RWPE1 (cell line): ENCODE measurements at regions not wholly inside any gene's neighbourhood (a gene's known extent, or its start where the extent isn't known, plus 50 kb on each side); places are given as distances from the start of the nearest gene placed in this dataset.

Experiments
- CTCF ChIA-PET: fragments of 350-600 bp; sonication (Branson Sonifier 250); formaldehyde crosslinking; extraction: SDS; loops from one replicate; lab custom pipeline; 2021; lab: Yijun Ruan, JAX
- POLR2A ChIA-PET: fragments of 400-600 bp; formaldehyde crosslinking; extraction: SDS; loops from one replicate; lab custom pipeline; 2020; ENCODE audit warnings: antibody characterized with exemption; ENCODE audit not compliant: low non-redundant PET; lab: Yijun Ruan, JAX
- DNase-seq: peaks from one replicate; pipeline ENCODE4 v3.0.0; 2012; ENCODE audit warnings: low spot score
- H3K27ac ChIP-seq: fragments of 450-650 bp; 2 replicates; pipeline ENCODE4 v1.5.1; 2017
- CTCF ChIP-seq: fragments of 450-650 bp; conservative IDR thresholded peaks from 2 replicates; pipeline ENCODE4 v1.5.1; 2017; ENCODE audit warnings: low read depth, mild to moderate bottlenecking

DNA sequence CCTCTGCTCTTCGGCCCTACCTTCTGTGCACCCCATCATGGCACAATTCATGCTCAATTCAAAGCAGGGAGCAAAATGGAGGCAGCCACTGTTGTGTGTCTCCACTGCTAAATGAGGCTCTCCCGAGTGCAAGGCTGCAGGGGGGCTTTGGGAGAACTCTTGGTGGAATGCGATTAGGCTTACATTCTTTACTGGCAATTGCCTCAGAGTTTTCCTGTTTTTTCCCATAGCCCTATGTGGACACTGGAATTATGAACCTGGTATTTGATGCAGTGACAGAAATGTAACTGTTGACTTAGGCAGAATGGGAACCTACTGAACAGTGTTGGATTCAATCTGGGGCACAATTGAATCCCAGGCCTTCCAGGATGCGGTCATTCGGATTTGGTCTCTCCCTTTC lies 187.9 kb upstream of the GMDS start:
- no peak overlapping the region for H3K27ac ChIP-seq
- POLR2A ChIA-PET: no interaction called here
- no peak for DNase-seq
- no peak for TF ChIP-seq CTCF
- CTCF ChIA-PET: interaction anchor here (0.6 kb wide), 1 partner anchor 201 kb away, joined by 5 read pairs; no protein-coding TSS in a partner anchor

- ChIA-PET POLR2A (no interaction called here), CTCF (no interaction called here)
- TF ChIP-seq CTCF: no peak
- H3K27ac ChIP-seq: no peak overlapping the region
- peak; percentile 80 for DNase-seq
These were observed 186.9 kb upstream of the GMDS start for GRCh38 chr6:2432292-2432691.

DNA sequence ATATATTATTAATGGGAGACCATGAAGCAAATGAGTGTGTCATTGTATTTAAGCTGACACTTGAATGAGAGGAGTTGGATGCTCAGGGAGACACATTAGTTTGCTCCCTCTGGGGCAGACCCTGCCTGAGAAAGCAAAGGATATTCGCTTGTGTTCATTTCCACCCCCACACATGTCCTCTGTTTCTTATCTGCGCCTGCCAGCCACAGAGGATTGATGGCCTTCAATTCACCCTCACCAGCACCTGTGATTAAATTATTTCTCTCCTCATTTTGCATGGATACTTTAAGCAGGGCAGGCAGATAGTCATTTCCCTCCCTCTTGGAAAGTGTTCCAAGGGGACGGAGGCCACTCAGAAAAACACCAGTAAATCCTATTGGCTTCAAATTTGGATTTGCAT lies 185.2 kb upstream of the GMDS start:
- no peak for DNase-seq
- ChIA-PET CTCF (no interaction called here), POLR2A (no interaction called here)
- H3K27ac ChIP-seq: no peak overlapping the region
- no peak for TF ChIP-seq CTCF

- CTCF ChIA-PET: interaction anchor here (0.6 kb wide), 1 partner anchor 537 kb away, joined by 4 read pairs; no protein-coding TSS in a partner anchor
- POLR2A ChIA-PET: no interaction called here
- DNase-seq: no peak
- TF ChIP-seq CTCF: no peak
- H3K27ac ChIP-seq: no peak overlapping the region
These were observed 184.1 kb upstream of the GMDS start for GRCh38 chr6:2429460-2429859.

DNA sequence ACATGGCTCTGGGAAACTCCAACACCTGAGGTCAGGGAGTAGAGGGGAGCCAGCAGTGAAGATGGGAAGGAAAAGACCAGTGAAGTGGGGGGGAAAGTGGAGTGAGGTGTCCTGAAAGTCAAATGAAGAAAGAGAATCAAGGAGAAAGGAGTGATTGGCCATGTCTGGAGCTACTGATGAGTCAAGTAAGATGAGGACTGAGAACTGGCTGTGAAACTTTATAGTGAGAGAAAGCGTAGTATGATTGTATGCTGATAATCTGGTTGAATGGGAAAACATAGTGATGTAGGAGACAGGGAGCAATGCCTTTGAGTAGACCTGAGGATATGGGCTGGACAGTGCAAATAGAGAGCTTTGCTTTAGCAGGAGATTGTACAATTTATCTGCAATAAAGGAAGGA lies 183.6 kb upstream of the GMDS start:
- no peak for TF ChIP-seq CTCF
- ChIA-PET CTCF (interaction anchor here (0.6 kb wide), 1 partner anchor 536 kb away, joined by 4 read pairs; no protein-coding TSS in a partner anchor), POLR2A (no interaction called here)
- H3K27ac ChIP-seq: no peak overlapping the region
- DNase-seq: no peak

- DNase-seq: no peak
- ChIA-PET POLR2A (no interaction called here), CTCF (no interaction called here)
- no peak for TF ChIP-seq CTCF
- H3K27ac ChIP-seq: no peak overlapping the region
These were observed 181.3 kb upstream of the GMDS start for GRCh38 chr6:2426561-2427340.
